GM19395 (cell line): ENCODE measurements at regions not wholly inside any gene's neighbourhood (a gene's known extent, or its start where the extent isn't known, plus 50 kb on each side); places are given as distances from the start of the nearest gene placed in this dataset.
"Not testable (repeated sequence)": the region's sequence is repeated elsewhere in the genome, so short reads cannot be mapped to it uniquely, and the experiment has no call there.

Source experiments
- ATAC-seq: cut with Tn5 transposase; IDR thresholded peaks from one replicate; pipeline ENCODE4 v1.9.1; 2021; ENCODE audit warnings: mild to moderate bottlenecking, moderate library complexity; ENCODE audit not compliant: unreplicated experiment

- no peak for ATAC-seq
These were observed 129.4 kb downstream of the TRIM27 start for GRCh38 chr6:28794175-28795002.

GRCh38 chr6:28800647-28801046, 123.1 kb downstream of the TRIM27 start:
- ATAC-seq: not testable (repeated sequence)

- ATAC-seq: no peak
These were observed 121.1 kb downstream of the TRIM27 start for GRCh38 chr6:28802417-28803336.

- no peak for ATAC-seq
These were observed 120.5 kb downstream of the TRIM27 start for GRCh38 chr6:28803337-28803709.

- no peak for ATAC-seq
These were observed 116.0 kb downstream of the TRIM27 start for GRCh38 chr6:28807682-28808280.

GRCh38 chr6:28808383-28808782, 115.4 kb downstream of the TRIM27 start:
- ATAC-seq: no peak

GRCh38 chr6:28809947-28810658, 113.7 kb downstream of the TRIM27 start:
- ATAC-seq: no peak

GRCh38 chr6:28810659-28811053, 113.1 kb downstream of the TRIM27 start:
- no peak for ATAC-seq

GRCh38 chr6:28811873-28812272, 111.9 kb downstream of the TRIM27 start:
- ATAC-seq: no peak

GRCh38 chr6:28812778-28813569, 110.8 kb downstream of the TRIM27 start:
- ATAC-seq: no peak

GRCh38 chr6:28814032-28814976, 109.5 kb downstream of the TRIM27 start:
- ATAC-seq: no peak

GRCh38 chr6:28816339-28816908, 107.4 kb downstream of the TRIM27 start:
- no peak for ATAC-seq

GRCh38 chr6:28816909-28817807, 106.6 kb downstream of the TRIM27 start:
- peak; percentile 53 for ATAC-seq

- no peak for ATAC-seq
These were observed 106.0 kb downstream of the TRIM27 start for GRCh38 chr6:28817808-28818145.

GRCh38 chr6:28824793-28825731, 98.7 kb downstream of the TRIM27 start:
- no peak for ATAC-seq

GRCh38 chr6:28825732-28826293, 98.0 kb downstream of the TRIM27 start:
- no peak for ATAC-seq
